ENCODE measurements at regions not wholly inside any gene's neighbourhood (a gene's known extent, or its start where the extent isn't known, plus 50 kb on each side); places are given as distances from the start of the nearest gene placed in this dataset.

- TF ChIP-seq CTCF (conservative IDR thresholded peaks at IDR 0.05; ENCODE audit: control insufficient read depth, insufficient read depth, low read depth, low read length): no peak
- H3K4me3 ChIP-seq (ENCODE audit: control insufficient read depth, low read depth, low read length): no peak overlapping the region
- no peak for DNase-seq (ENCODE audit: low read depth)
Observed at GRCh38 chr10:133026726-133027395, 60.9 kb upstream of the ADGRA1 start.

- no peak for TF ChIP-seq CTCF (conservative IDR thresholded peaks at IDR 0.05; ENCODE audit: control insufficient read depth, insufficient read depth, low read depth, low read length)
- H3K4me3 ChIP-seq (ENCODE audit: control insufficient read depth, low read depth, low read length): no peak overlapping the region
- no peak for DNase-seq (ENCODE audit: low read depth)
Observed at GRCh38 chr10:133026171-133026570, 61.6 kb upstream of the ADGRA1 start.

- no peak for DNase-seq (ENCODE audit: low read depth)
- TF ChIP-seq CTCF (conservative IDR thresholded peaks at IDR 0.05; ENCODE audit: control insufficient read depth, insufficient read depth, low read depth, low read length): no peak
Observed at GRCh38 chr10:133025558-133026090, 62.1 kb upstream of the ADGRA1 start.

GRCh38 chr10:133024704-133025557 lies 62.8 kb upstream of the ADGRA1 start:
- no peak overlapping the region for H3K4me3 ChIP-seq (ENCODE audit: control insufficient read depth, low read depth, low read length)
- TF ChIP-seq CTCF (conservative IDR thresholded peaks at IDR 0.05; ENCODE audit: control insufficient read depth, insufficient read depth, low read depth, low read length): no peak
- no peak for DNase-seq (ENCODE audit: low read depth)

More at GRCh38 chr10:133025558-133026090, 62.1 kb upstream of the ADGRA1 start:
- no peak overlapping the region for H3K4me3 ChIP-seq (ENCODE audit: control insufficient read depth, low read depth, low read length)

- no peak for TF ChIP-seq CTCF (conservative IDR thresholded peaks at IDR 0.05; ENCODE audit: control insufficient read depth, insufficient read depth, low read depth, low read length)
- H3K4me3 ChIP-seq (ENCODE audit: control insufficient read depth, low read depth, low read length): no peak overlapping the region
- DNase-seq (ENCODE audit: low read depth): no peak
Observed at GRCh38 chr10:133023216-133023843, 64.4 kb upstream of the ADGRA1 start.

GRCh38 chr10:133022776-133023100 lies 65.0 kb upstream of the ADGRA1 start:
- TF ChIP-seq CTCF (conservative IDR thresholded peaks at IDR 0.05; ENCODE audit: control insufficient read depth, insufficient read depth, low read depth, low read length): no peak
- DNase-seq (ENCODE audit: low read depth): no peak
- H3K4me3 ChIP-seq (ENCODE audit: control insufficient read depth, low read depth, low read length): no peak overlapping the region

All from fibroblast of mammary gland (primary cell).